ENCODE measurements at regions not wholly inside any gene's neighbourhood (a gene's known extent, or its start where the extent isn't known, plus 50 kb on each side); places are given as distances from the start of the nearest gene placed in this dataset.
A peak's percentile ranks its signal among the peaks of the same experiment; 100 is the strongest.

- TF ChIP-seq REST (IDR thresholded peaks at IDR 0.05; ENCODE audit: unreplicated experiment): no peak
- no peak for TF ChIP-seq JUNB (IDR thresholded peaks at IDR 0.05; ENCODE audit: unreplicated experiment)
- no peak for TF ChIP-seq ZNF114 (CRISPR knock-in tag; IDR thresholded peaks at IDR 0.05)
Observed at GRCh38 chr14:39680777-39681176, 248.5 kb upstream of the FBXO33 start (continued).

DNA sequence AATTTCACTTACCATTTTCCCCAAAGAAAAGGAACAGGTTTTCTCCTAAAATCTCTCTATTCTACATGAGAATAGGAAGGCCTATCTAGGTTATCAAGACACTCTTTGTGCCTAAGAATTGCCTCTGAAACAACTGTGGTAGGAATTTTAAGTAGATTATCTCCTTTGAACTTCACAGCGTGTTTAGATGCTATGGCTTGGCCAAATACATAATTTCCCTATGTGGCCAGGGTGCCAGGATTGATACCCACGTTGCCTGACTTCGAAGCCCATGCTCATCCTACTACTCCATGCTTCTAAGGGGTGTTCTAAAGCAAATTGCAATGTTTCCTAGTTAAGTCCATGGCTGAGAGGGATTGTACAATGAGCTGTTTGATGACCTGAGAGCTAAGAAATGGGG, 241.5 kb upstream of the FBXO33 start:
- no peaks in the 10 kb centered on the region for H3K9me3 Mint-ChIP-seq
- H3K9me2 ChIP-seq (ENCODE audit: insufficient read depth): no peaks in the 10 kb centered on the region
- TF ChIP-seq, protein P1, sequence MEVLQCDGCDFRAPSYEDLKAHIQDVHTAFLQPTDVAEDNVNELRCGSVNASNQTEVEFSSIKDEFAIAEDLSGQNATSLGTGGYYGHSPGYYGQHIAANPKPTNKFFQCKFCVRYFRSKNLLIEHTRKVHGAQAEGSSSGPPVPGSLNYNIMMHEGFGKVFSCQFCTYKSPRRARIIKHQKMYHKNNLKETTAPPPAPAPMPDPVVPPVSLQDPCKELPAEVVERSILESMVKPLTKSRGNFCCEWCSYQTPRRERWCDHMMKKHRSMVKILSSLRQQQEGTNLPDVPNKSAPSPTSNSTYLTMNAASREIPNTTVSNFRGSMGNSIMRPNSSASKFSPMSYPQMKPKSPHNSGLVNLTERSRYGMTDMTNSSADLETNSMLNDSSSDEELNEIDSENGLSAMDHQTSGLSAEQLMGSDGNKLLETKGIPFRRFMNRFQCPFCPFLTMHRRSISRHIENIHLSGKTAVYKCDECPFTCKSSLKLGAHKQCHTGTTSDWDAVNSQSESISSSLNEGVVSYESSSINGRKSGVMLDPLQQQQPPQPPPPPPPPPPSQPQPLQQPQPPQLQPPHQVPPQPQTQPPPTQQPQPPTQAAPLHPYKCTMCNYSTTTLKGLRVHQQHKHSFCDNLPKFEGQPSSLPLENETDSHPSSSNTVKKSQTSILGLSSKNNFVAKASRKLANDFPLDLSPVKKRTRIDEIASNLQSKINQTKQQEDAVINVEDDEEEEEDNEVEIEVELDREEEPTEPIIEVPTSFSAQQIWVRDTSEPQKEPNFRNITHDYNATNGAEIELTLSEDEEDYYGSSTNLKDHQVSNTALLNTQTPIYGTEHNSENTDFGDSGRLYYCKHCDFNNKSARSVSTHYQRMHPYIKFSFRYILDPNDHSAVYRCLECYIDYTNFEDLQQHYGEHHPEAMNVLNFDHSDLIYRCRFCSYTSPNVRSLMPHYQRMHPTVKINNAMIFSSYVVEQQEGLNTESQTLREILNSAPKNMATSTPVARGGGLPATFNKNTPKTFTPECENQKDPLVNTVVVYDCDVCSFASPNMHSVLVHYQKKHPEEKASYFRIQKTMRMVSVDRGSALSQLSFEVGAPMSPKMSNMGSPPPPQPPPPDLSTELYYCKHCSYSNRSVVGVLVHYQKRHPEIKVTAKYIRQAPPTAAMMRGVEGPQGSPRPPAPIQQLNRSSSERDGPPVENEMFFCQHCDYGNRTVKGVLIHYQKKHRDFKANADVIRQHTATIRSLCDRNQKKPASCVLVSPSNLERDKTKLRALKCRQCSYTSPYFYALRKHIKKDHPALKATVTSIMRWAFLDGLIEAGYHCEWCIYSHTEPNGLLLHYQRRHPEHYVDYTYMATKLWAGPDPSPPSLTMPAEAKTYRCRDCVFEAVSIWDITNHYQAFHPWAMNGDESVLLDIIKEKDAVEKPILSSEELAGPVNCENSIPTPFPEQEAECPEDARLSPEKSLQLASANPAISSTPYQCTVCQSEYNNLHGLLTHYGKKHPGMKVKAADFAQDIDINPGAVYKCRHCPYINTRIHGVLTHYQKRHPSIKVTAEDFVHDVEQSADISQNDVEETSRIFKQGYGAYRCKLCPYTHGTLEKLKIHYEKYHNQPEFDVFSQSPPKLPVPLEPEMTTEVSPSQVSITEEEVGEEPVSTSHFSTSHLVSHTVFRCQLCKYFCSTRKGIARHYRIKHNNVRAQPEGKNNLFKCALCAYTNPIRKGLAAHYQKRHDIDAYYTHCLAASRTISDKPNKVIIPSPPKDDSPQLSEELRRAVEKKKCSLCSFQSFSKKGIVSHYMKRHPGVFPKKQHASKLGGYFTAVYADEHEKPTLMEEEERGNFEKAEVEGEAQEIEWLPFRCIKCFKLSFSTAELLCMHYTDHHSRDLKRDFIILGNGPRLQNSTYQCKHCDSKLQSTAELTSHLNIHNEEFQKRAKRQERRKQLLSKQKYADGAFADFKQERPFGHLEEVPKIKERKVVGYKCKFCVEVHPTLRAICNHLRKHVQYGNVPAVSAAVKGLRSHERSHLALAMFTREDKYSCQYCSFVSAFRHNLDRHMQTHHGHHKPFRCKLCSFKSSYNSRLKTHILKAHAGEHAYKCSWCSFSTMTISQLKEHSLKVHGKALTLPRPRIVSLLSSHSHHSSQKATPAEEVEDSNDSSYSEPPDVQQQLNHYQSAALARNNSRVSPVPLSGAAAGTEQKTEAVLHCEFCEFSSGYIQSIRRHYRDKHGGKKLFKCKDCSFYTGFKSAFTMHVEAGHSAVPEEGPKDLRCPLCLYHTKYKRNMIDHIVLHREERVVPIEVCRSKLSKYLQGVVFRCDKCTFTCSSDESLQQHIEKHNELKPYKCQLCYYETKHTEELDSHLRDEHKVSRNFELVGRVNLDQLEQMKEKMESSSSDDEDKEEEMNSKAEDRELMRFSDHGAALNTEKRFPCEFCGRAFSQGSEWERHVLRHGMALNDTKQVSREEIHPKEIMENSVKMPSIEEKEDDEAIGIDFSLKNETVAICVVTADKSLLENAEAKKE (CRISPR knock-in tag; IDR thresholded peaks at IDR 0.05): peak; percentile 89
- peak; percentile 81 for TF ChIP-seq NANOG (IDR thresholded peaks at IDR 0.05; ENCODE audit: borderline replicate concordance)
- no peak for TF ChIP-seq POLR2AphosphoS5 (IDR thresholded peaks at IDR 0.05; ENCODE audit: low read depth)
- H3K4me1 ChIP-seq (ENCODE audit: insufficient read depth): peaks cover 29% of the 10 kb centered on the region
- H3K4me2 ChIP-seq: 0 out of 2 replicates have a peak overlapping the region, but pooled peaks have one; percentile 2
- ATAC-seq: peak; percentile 84
- H3K4me1 Mint-ChIP-seq: peaks cover 25% of the 10 kb centered on the region
- H3K27ac Mint-ChIP-seq: no peak overlapping the region; the same call in 1 of the 2 replicates
- no peaks in the 10 kb centered on the region for H3K79me2 ChIP-seq (replicated peaks; ENCODE audit: insufficient read depth)
- no peaks in the 10 kb centered on the region for H3K36me3 ChIP-seq (ENCODE audit: insufficient read depth)
- H3K36me3 Mint-ChIP-seq (ENCODE audit: low read depth): no peaks in the 10 kb centered on the region
- H2AFZ ChIP-seq: no peak overlapping the region
- 0 out of 3 replicates have a peak overlapping the region, but pooled peaks have one; percentile 21 for H3K4me3 Mint-ChIP-seq
- H3F3A ChIP-seq (replicated peaks; ENCODE audit: low read depth): no peaks in the 10 kb centered on the region
- H3K27me3 Mint-ChIP-seq (ENCODE audit: insufficient read depth, low read depth, poor library complexity): peaks cover 2% of the 10 kb centered on the region
- H4K20me1 ChIP-seq (replicated peaks; ENCODE audit: insufficient read depth): no peaks in the 10 kb centered on the region
- H3K4me3 ChIP-seq: no peak overlapping the region
- H3K27me3 ChIP-seq (ENCODE audit: insufficient read depth): no peaks in the 10 kb centered on the region
- peak; percentile 50 for DNase-seq (ENCODE audit: low spot score)
- H3K27ac ChIP-seq (ENCODE audit: low read depth): no peak overlapping the region

All from GM23338 (cell line).